ENCODE measurements at regions not wholly inside any gene's neighbourhood (a gene's known extent, or its start where the extent isn't known, plus 50 kb on each side); places are given as distances from the start of the nearest gene placed in this dataset.
"Not testable (repeated sequence)": the region's sequence is repeated elsewhere in the genome, so short reads cannot be mapped to it uniquely, and the experiment has no call there.

GRCh38 chr11:104704146-104704830 is 194.0 kb downstream of the CASP12 start:
- DNase-seq (ENCODE audit: low spot score), result no peak

- peak; percentile 13 for DNase-seq (ENCODE audit: low spot score)
These were observed 197.7 kb downstream of the CASP12 start for GRCh38 chr11:104700609-104701008.

- no peak for DNase-seq (ENCODE audit: low spot score)
These were observed 198.3 kb downstream of the CASP12 start for GRCh38 chr11:104699981-104700380.

- no peak for DNase-seq (ENCODE audit: low spot score)
These were observed 203.2 kb downstream of the CASP12 start for GRCh38 chr11:104695065-104695463.

- DNase-seq (ENCODE audit: low spot score), result peak; percentile 24
These were observed 203.8 kb downstream of the CASP12 start for GRCh38 chr11:104694259-104695064.

GRCh38 chr11:104692751-104693150 is 205.5 kb downstream of the CASP12 start:
- no peak for DNase-seq (ENCODE audit: low spot score)

- DNase-seq (ENCODE audit: low spot score), result no peak
These were observed 207.1 kb downstream of the CASP12 start for GRCh38 chr11:104691129-104691528.

GRCh38 chr11:104690241-104690640 is 208.0 kb downstream of the CASP12 start:
- DNase-seq (ENCODE audit: low spot score), result no peak

- no peak for DNase-seq (ENCODE audit: low spot score)
These were observed 209.5 kb downstream of the CASP12 start for GRCh38 chr11:104688731-104689130.

- DNase-seq (ENCODE audit: low spot score), result no peak
These were observed 216.1 kb downstream of the CASP12 start for GRCh38 chr11:104682206-104682605.

GRCh38 chr11:104679258-104679657 is 219.0 kb downstream of the CASP12 start:
- no peak for DNase-seq (ENCODE audit: low spot score)

GRCh38 chr11:104678408-104678807 is 219.9 kb downstream of the CASP12 start:
- DNase-seq (ENCODE audit: low spot score), result no peak

- DNase-seq (ENCODE audit: low spot score), result not testable (repeated sequence)
These were observed 221.2 kb downstream of the CASP12 start for GRCh38 chr11:104677069-104677468.

GRCh38 chr11:104672897-104673296 is 225.4 kb downstream of the CASP12 start:
- DNase-seq (ENCODE audit: low spot score), result no peak

GRCh38 chr11:104668797-104669463 is 229.3 kb downstream of the CASP12 start:
- peak; percentile 16 for DNase-seq (ENCODE audit: low spot score)

- no peak for DNase-seq (ENCODE audit: low spot score)
These were observed 231.6 kb downstream of the CASP12 start for GRCh38 chr11:104666624-104667023.

- DNase-seq (ENCODE audit: low spot score), result no peak
These were observed 232.6 kb downstream of the CASP12 start for GRCh38 chr11:104665641-104666040.

- DNase-seq (ENCODE audit: low spot score), result no peak
These were observed 234.8 kb downstream of the CASP12 start for GRCh38 chr11:104663190-104664140.

- DNase-seq (ENCODE audit: low spot score), result no peak
These were observed 236.4 kb downstream of the CASP12 start for GRCh38 chr11:104661901-104662300.

- DNase-seq (ENCODE audit: low spot score), result no peak
These were observed 236.8 kb downstream of the CASP12 start for GRCh38 chr11:104661471-104661870.

- DNase-seq (ENCODE audit: low spot score), result no peak
These were observed 240.1 kb downstream of the CASP12 start for GRCh38 chr11:104658177-104658576.

- DNase-seq (ENCODE audit: low spot score), result no peak
These were observed 241.2 kb downstream of the CASP12 start for GRCh38 chr11:104657083-104657482.
